ENCODE measurements at regions not wholly inside any gene's neighbourhood (a gene's known extent, or its start where the extent isn't known, plus 50 kb on each side); places are given as distances from the start of the nearest gene placed in this dataset.

GRCh38 chr4:137310166-137310565 is 222.1 kb downstream of the PCDH18 start:
- DNase-seq = no peak

- DNase-seq = no peak
Observed at GRCh38 chr4:137309424-137309823, 222.9 kb downstream of the PCDH18 start.

DNA sequence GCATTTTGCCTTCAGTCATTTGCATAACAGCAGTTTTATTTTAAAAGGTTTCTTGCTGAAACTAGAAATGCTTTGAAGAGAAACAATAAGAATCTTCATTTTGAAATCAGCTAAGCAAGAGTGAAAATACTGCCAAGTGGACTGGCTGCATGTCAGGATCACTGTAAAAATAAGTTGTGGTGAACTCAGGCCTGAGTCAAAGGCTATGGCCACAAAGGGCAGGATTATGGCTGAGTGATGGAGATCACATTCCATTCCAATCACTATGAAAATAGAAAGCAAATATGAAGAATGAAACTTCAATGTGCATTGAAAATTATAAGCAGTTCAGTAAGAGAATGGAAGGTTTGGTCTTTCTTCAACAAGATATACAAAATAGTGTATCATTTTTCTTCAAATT is 224.5 kb downstream of the PCDH18 start:
- DNase-seq = no peak

DNA sequence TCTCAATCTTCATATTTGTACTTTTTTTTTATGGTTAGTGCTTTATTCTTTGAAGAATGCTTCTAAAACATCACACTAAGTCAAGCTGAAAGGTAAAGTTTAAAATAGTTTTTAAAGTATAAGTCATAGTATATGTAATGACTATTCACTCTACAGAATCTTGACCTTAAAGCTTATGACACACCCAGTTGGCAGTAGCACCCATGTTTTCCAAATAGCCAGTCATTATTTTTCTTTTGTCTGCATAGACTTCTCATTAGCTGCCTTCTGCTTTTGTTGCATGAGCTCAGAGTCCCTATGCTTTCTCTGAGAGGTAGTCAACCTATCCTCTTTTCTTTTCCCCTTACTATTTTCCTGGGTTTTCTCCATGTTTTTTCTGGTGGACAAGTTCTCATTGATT is 231.5 kb downstream of the PCDH18 start:
- DNase-seq = no peak

DNA sequence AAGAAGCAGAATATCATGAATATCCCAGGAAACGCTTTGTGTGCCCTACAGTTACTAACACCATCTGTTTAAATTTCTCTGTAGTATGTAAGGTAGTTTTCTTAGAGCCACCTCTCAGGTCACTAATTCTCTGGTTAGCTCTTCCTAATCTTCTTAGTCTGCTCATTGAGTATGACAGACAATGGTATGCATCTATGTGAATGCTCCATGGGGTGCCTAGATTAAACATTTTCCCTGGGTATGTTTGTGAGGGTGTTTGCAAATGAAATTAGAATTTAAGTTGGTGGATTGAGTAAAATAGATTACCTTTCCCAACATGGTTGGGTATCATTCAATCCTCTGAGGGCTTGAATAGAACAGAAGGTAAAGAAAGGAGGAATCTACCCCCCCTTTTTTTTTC is 233.0 kb downstream of the PCDH18 start:
- DNase-seq = no peak

- no peak for DNase-seq
Observed at GRCh38 chr4:137293281-137293680, 239.0 kb downstream of the PCDH18 start.

GRCh38 chr4:137283737-137284136 is 248.6 kb downstream of the PCDH18 start:
- no peak for DNase-seq

DNA sequence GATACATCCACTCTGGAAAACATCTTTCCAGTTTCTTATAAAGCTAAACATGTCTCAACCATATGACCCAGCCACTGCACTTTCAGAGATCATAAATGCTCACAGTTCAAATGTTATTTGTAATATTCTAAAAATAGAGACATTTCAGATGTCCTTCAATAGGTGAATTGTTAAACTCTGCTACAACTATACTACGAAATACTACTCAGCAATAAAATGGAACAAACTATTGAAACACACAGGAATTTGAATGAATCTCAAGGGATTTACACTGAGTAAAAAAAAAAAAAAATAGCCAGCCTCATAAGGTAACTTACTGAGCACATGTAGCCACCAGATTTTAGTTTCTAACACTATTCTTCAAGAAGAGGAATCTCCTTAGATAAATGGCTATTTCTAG is 253.9 kb downstream of the PCDH18 start:
- no peak for DNase-seq

GRCh38 chr4:137274404-137274803 is 257.9 kb downstream of the PCDH18 start:
- DNase-seq = no peak

DNA sequence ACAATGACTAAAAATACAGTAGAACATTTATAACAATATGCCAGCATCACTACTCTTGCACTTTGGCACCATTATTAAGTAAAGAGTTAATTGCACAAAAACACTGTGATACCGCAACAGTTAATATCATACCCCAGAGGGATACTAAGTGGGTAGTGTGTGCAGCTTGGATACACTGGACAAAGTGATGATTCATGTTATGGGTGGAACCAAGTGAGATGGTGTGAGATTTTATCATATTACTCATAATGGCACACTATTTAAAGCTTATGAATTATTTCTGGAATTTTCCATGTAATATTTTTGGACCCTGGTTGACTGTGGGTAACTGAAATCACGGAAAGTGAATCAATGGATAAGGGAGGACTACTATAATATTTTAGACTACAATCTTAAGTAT is 265.3 kb downstream of the PCDH18 start:
- no peak for DNase-seq

GRCh38 chr4:137266511-137266910 is 265.8 kb downstream of the PCDH18 start:
- DNase-seq = no peak

GRCh38 chr4:137263206-137263605 is 269.1 kb downstream of the PCDH18 start:
- DNase-seq = no peak

DNA sequence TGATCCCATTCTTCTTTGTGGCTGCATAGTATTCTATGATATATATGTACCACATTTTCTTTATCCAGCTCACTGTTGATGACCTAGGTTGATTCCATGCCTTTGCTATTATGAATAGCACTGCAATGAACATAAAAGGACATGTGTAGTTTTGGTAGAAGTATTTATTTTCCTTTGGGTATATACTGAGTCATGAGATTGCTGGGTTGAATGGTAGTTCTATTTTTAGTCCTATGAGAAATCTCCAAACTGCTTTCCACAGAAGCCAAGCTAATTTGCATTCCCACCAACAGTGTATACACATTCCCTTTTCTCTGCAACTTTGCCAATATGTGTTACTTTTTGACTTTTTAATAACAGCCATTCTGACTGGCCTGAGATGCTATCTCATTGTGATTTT is 278.3 kb downstream of the PCDH18 start:
- DNase-seq = no peak

DNA sequence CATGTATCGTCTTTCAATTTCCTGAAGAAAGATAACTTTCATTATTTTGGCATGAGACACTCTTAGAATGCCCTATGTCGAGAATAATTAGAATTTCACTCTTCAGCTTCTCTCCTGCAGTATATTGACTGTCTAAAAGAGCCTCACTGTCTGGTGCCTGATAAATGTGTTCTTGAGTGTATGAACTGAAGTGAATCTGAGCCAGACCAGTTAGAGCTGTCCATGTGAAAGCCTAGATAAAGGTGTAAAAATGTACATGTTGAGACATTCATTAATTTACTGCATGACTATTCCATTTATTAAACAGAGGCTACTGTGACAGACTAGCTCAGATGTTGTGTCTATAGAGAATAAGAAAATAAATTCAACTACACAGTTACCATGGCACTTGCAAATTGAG is 283.2 kb downstream of the PCDH18 start:
- DNase-seq = no peak

- no peak for DNase-seq
Observed at GRCh38 chr4:137238456-137239162, 293.7 kb downstream of the PCDH18 start.

GRCh38 chr4:137226900-137227299 is 305.4 kb downstream of the PCDH18 start:
- no peak for DNase-seq

GRCh38 chr4:137226221-137226620 is 306.1 kb downstream of the PCDH18 start:
- DNase-seq = no peak

DNA sequence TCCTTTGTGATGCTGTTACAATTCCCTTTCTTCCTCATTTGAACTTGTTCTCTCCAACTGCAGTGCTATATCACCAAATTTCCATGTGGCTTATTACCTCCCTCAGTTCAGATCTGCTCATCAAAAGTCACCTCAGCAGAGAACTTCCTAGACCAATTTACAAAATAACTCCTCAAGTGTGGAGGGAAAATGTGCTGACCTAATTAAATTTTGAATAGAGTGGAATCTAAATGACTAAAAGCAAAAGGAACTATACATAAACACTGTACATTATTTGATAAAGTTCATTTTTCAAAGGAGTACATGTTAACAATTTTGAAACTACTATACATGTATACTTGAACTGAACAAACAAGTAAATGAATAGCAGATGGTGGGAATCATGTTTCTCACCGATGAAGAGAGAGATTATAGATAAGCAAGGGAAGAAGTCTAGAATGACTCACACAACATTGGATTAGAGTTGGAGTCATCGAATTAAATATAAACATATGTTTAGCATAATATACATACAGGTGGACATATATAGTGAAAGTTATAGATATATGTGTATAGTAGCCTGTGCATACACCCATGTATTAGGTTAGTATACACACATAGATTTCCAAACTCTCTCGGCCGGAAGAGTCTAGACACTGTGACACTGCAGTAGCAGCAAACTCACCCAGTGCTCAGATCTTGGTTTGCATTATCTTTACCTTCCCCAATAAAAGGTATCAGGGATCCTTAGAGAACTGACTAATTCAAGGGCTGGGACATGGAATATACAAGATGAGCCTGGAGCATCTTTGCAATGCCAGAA is 318.7 kb downstream of the PCDH18 start:
- DNase-seq = no peak

- DNase-seq = no peak
Observed at GRCh38 chr4:137212601-137213000, 319.7 kb downstream of the PCDH18 start.

DNA sequence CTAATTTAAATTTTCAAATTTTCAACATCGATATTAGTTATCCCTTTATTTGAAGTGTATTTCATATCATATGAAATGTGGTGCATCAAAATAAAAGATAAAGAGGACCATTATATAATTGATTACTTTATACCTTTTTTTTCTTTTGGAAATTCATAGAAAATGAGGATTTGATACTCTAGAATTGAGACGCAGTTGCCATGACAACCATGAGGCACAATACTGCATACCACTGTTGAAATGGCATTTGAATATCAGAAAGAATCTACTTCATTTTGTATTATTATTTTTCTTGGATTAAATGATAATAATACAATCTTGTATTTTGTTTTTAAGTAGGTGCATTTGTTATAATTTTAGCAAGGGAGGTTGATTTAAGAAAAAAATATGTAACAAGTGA is 323.1 kb downstream of the PCDH18 start:
- DNase-seq = no peak

DNA sequence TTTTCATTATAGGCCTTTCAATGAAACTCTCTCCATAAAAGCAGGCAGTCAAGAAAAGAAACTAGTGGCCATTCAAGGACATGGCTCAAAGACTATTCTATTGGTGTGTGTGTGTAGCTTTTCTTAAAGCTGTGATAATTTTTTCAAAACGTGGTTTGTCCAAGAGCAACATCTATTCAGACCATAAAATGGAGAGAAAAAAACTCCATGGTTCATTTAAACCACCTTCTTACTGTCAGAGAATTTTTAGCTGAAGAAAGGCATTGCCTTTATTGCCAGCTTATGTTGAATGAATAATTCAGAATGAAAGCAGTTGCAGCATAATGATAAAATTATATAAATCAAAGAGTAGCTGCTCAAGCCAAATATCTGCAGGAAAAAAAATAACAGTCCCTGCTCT is 325.5 kb downstream of the PCDH18 start:
- DNase-seq = no peak

- peak; percentile 40 for DNase-seq
Observed at GRCh38 chr4:137203601-137204000, 328.7 kb downstream of the PCDH18 start.

DNA sequence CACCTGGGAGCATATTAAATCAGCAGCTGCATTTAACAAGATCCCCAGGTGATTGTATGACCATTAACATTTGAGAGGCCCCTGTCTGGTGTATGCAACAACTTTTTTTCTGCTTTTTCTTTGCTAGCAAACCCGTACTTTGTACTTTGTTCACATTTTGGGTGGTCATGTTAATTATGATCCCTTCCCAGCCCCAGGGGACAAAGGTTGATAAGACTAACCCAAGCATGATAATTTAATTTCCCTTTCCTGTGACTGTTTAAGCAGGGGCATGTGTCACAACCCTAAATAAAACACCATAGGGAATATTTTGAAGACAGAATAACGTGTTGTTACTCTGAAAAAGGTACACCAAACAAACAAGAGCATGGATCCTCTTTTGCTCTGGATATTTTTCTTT is 332.0 kb downstream of the PCDH18 start:
- DNase-seq = no peak

- DNase-seq = no peak
Observed at GRCh38 chr4:137198791-137199190, 333.5 kb downstream of the PCDH18 start.

GRCh38 chr4:137194670-137195069 is 337.6 kb downstream of the PCDH18 start:
- no peak for DNase-seq

Data from right forelimb (tissue), 1 donor.